ENCODE measurements at regions not wholly inside any gene's neighbourhood (a gene's known extent, or its start where the extent isn't known, plus 50 kb on each side); places are given as distances from the start of the nearest gene placed in this dataset.

GRCh38 chr14:29042551-29042950 is 276.0 kb downstream of the FOXG1 start:
- TF ChIP-seq, protein P1, sequence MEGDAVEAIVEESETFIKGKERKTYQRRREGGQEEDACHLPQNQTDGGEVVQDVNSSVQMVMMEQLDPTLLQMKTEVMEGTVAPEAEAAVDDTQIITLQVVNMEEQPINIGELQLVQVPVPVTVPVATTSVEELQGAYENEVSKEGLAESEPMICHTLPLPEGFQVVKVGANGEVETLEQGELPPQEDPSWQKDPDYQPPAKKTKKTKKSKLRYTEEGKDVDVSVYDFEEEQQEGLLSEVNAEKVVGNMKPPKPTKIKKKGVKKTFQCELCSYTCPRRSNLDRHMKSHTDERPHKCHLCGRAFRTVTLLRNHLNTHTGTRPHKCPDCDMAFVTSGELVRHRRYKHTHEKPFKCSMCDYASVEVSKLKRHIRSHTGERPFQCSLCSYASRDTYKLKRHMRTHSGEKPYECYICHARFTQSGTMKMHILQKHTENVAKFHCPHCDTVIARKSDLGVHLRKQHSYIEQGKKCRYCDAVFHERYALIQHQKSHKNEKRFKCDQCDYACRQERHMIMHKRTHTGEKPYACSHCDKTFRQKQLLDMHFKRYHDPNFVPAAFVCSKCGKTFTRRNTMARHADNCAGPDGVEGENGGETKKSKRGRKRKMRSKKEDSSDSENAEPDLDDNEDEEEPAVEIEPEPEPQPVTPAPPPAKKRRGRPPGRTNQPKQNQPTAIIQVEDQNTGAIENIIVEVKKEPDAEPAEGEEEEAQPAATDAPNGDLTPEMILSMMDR (IDR thresholded peaks at IDR 0.05; ENCODE audit: low read depth, low read length, missing control alignments) = no peak
- H3K4me3 ChIP-seq (ENCODE audit: low read depth, low read length) = no peak overlapping the region
- DNase-seq (ENCODE audit: low read depth) = no peak
- in situ Hi-C loops (cut with HindIII; ENCODE audit: low sequenced_read_pairs) = no loop called here

DNA sequence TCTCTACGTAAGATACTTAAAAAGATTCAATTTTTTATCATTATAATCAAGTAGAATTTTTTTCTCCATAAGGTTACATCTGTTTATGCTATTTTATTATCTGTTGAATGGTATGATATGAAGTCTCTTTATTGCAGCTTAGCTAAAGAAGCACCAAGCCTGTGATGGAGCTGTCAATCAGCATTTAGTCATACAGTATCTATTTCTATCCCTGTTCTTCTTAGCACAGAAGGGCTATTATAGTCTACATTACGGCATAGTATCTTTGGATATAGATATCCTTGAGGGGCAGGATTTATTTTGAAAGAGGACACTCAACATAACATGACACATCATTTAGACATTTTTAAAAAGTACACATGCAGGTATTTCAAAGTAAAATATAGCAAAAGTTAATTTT is 277.1 kb downstream of the FOXG1 start:
- TF ChIP-seq, protein P1 (IDR thresholded peaks at IDR 0.05; ENCODE audit: low read depth, low read length, missing control alignments) = no peak
- DNase-seq (ENCODE audit: low read depth) = no peak
- no peak overlapping the region for H3K4me3 ChIP-seq (ENCODE audit: low read depth, low read length)
- in situ Hi-C loops (cut with HindIII; ENCODE audit: low sequenced_read_pairs) = no loop called here

DNA sequence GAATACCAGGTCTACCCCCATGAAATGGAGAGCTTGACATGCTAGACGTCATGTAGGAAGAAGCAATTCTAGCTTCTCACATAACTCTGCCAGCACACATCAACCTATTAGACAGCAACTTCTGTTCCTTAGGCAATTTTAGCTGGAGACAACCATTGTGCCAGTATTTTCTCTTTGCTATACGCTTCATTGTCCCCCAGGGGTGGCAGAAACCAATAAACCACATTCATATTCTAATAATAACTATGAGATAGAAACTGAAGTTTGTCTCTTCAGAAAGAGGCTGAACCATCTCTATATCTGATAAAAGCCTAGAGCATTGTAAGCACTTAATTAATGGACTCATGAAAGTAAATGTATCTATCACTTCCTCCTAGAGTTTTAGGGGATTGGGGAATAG is 278.6 kb downstream of the FOXG1 start:
- TF ChIP-seq, protein P1 (IDR thresholded peaks at IDR 0.05; ENCODE audit: low read depth, low read length, missing control alignments) = no peak
- in situ Hi-C loops (cut with HindIII; ENCODE audit: low sequenced_read_pairs) = no loop called here
- no peak for DNase-seq (ENCODE audit: low read depth)
- no peak overlapping the region for H3K4me3 ChIP-seq (ENCODE audit: low read depth, low read length)

- TF ChIP-seq, protein P1 (IDR thresholded peaks at IDR 0.05; ENCODE audit: low read depth, low read length, missing control alignments) = no peak
- in situ Hi-C loops (cut with HindIII; ENCODE audit: low sequenced_read_pairs) = no loop called here
These were observed 287.5 kb downstream of the FOXG1 start for GRCh38 chr14:29054119-29054518.

GRCh38 chr14:29056041-29056566 is 289.5 kb downstream of the FOXG1 start:
- DNase-seq (ENCODE audit: low read depth) = no peak
- no peak overlapping the region for H3K4me3 ChIP-seq (ENCODE audit: low read depth, low read length)
- in situ Hi-C loops (cut with HindIII; ENCODE audit: low sequenced_read_pairs) = no loop called here
- TF ChIP-seq, protein P1 (IDR thresholded peaks at IDR 0.05; ENCODE audit: low read depth, low read length, missing control alignments) = no peak

More at GRCh38 chr14:29054119-29054518, 287.5 kb downstream of the FOXG1 start:
- H3K4me3 ChIP-seq (ENCODE audit: low read depth, low read length) = no peak overlapping the region
- no peak for DNase-seq (ENCODE audit: low read depth)

- in situ Hi-C loops (cut with HindIII; ENCODE audit: low sequenced_read_pairs) = no loop called here
- DNase-seq (ENCODE audit: low read depth) = no peak
- no peak overlapping the region for H3K4me3 ChIP-seq (ENCODE audit: low read depth, low read length)
- TF ChIP-seq, protein P1 (IDR thresholded peaks at IDR 0.05; ENCODE audit: low read depth, low read length, missing control alignments) = no peak
These were observed 295.1 kb downstream of the FOXG1 start for GRCh38 chr14:29061702-29062101.

Measured in astrocyte of the cerebellum (primary cell).